MCF 10A (cell line): ENCODE measurements at regions not wholly inside any gene's neighbourhood (a gene's known extent, or its start where the extent isn't known, plus 50 kb on each side); places are given as distances from the start of the nearest gene placed in this dataset.

Experiments used
- BruUV-seq: library from RNA; stranded (reverse); fragments of 400-500 nt; replicated peaks from 2 replicates; lab custom pipeline; 2021; lab: Mats Ljungman, UMichigan
- CTCF ChIA-PET: fragments of 300-600 bp; sonication (Branson Sonifier 250); formaldehyde crosslinking; extraction: SDS; loops from one replicate; lab custom pipeline; 2021; ENCODE audit warnings: antibody characterized with exemption, inconsistent platforms; lab: Yijun Ruan, JAX
- POLR2A ChIA-PET: fragments of 300-600, 350-650 bp; sonication (Branson Sonifier 250); formaldehyde crosslinking; extraction: SDS; loops from one replicate; lab custom pipeline; 2020; ENCODE audit warnings: antibody characterized with exemption, inconsistent platforms; lab: Yijun Ruan, JAX
- DNase-seq: peaks from one replicate; pipeline ENCODE4 v3.0.0-alpha.2; 2018; ENCODE audit not compliant: unreplicated experiment
- H3K27ac Mint-ChIP-seq: one replicate; pipeline ENCODE4 v1.8.0; 2022; ENCODE audit warnings: mild to moderate bottlenecking, low read depth, mixed read lengths; ENCODE audit not compliant: unreplicated experiment
- H3K27me3 Mint-ChIP-seq: one replicate; pipeline ENCODE4 v1.8.0; 2022; ENCODE audit warnings: mixed read lengths; ENCODE audit not compliant: insufficient read depth, unreplicated experiment
- H3K36me3 Mint-ChIP-seq: one replicate; pipeline ENCODE4 v1.8.0; 2022; ENCODE audit warnings: mild to moderate bottlenecking, moderate library complexity, mixed read lengths; ENCODE audit not compliant: insufficient read depth, unreplicated experiment
- H3K4me1 Mint-ChIP-seq: one replicate; pipeline ENCODE4 v1.8.0; 2022; ENCODE audit warnings: mixed read lengths; ENCODE audit not compliant: insufficient read depth, unreplicated experiment
- H3K4me3 Mint-ChIP-seq: one replicate; pipeline ENCODE4 v1.8.0; 2022; ENCODE audit warnings: mild to moderate bottlenecking, moderate library complexity, mixed read lengths; ENCODE audit not compliant: unreplicated experiment
- H3K9me3 Mint-ChIP-seq: one replicate; pipeline ENCODE4 v1.8.0; 2022; ENCODE audit warnings: mixed read lengths; ENCODE audit not compliant: unreplicated experiment
- intact Hi-C: fragments of 100-400 bp; cut with micrococcal nuclease; formaldehyde crosslinking; loops from 2 replicates; pipeline ENCODE4 v1.14.1; 2022
- TF ChIP-seq, protein P1 (sequence below): fragments of 200-600 bp; IDR thresholded peaks from one replicate; pipeline ENCODE4 v1.8.0; 2022; ENCODE audit warnings: antibody characterized with exemption, mild to moderate bottlenecking; ENCODE audit not compliant: unreplicated experiment

DNA sequence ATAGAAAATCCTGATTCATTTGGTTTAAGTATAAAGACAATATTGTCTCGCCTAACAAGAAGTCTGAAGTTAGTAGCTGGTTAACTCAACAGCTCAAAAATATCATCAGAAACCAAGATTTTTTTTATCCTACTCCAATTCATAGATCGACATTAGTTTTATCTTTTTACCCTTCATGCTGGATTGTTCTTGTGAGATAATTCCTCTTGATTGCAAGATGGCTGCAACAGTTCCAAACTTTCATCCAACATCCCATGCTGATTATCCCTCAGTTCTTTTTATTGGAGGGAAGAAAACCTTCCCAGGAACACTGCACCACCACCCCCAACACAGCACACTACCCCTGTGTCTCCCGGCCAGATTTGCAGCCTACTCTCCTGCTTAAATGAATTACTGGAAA, 370.2 kb upstream of the RAB6C start:
- no peaks in the 10 kb centered on the region for H3K4me1 Mint-ChIP-seq
- intact Hi-C loops = no loop called here
- ChIA-PET POLR2A (interaction anchor here (1.2 kb wide), 1 partner anchor 36 kb away, joined by 3 read pairs; no protein-coding TSS in a partner anchor), CTCF (interaction anchor here (0.7 to 1.1 kb wide), 2 partner anchors 242 to 299 kb away, joined by 4 read pairs; no protein-coding TSS in a partner anchor)
- DNase-seq = no peak
- peaks cover 39% of the 10 kb centered on the region for H3K9me3 Mint-ChIP-seq
- peaks cover 6% of the 10 kb centered on the region for H3K36me3 Mint-ChIP-seq
- no peak overlapping the region for H3K27ac Mint-ChIP-seq
- TF ChIP-seq, protein P1, sequence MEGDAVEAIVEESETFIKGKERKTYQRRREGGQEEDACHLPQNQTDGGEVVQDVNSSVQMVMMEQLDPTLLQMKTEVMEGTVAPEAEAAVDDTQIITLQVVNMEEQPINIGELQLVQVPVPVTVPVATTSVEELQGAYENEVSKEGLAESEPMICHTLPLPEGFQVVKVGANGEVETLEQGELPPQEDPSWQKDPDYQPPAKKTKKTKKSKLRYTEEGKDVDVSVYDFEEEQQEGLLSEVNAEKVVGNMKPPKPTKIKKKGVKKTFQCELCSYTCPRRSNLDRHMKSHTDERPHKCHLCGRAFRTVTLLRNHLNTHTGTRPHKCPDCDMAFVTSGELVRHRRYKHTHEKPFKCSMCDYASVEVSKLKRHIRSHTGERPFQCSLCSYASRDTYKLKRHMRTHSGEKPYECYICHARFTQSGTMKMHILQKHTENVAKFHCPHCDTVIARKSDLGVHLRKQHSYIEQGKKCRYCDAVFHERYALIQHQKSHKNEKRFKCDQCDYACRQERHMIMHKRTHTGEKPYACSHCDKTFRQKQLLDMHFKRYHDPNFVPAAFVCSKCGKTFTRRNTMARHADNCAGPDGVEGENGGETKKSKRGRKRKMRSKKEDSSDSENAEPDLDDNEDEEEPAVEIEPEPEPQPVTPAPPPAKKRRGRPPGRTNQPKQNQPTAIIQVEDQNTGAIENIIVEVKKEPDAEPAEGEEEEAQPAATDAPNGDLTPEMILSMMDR = no peak
- BruUV-seq = no TSS peak
- no peaks in the 10 kb centered on the region for H3K27me3 Mint-ChIP-seq
- no peak overlapping the region for H3K4me3 Mint-ChIP-seq

DNA sequence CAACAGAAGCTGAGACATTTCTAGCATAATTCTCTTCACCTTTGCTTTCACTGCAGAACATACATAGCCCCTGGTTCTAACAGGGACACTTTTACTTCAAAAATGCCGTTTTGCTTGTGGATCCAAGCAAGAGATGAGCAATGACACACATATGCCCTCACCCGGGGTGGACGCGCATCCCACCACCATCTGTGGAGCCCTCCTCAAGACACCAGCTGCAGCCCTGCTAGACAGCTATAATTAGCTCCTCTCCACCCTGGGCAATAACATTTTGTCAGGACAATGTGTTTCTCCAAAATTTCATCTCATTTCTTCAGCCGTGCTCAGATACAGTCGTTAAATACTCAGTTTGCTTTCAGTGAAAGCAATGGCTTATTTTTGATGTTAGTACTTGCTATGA, 368.7 kb upstream of the RAB6C start:
- intact Hi-C loops = no loop called here
- H3K4me1 Mint-ChIP-seq = no peaks in the 10 kb centered on the region
- TF ChIP-seq, protein P1 = no peak
- DNase-seq = no peak
- CTCF ChIA-PET = no interaction called here
- peaks cover 46% of the 10 kb centered on the region for H3K9me3 Mint-ChIP-seq
- H3K36me3 Mint-ChIP-seq = peaks cover 6% of the 10 kb centered on the region
- no peak overlapping the region for H3K4me3 Mint-ChIP-seq
- no peaks in the 10 kb centered on the region for H3K27me3 Mint-ChIP-seq
- no TSS peak for BruUV-seq
- POLR2A ChIA-PET = no interaction called here
- H3K27ac Mint-ChIP-seq = no peak overlapping the region

DNA sequence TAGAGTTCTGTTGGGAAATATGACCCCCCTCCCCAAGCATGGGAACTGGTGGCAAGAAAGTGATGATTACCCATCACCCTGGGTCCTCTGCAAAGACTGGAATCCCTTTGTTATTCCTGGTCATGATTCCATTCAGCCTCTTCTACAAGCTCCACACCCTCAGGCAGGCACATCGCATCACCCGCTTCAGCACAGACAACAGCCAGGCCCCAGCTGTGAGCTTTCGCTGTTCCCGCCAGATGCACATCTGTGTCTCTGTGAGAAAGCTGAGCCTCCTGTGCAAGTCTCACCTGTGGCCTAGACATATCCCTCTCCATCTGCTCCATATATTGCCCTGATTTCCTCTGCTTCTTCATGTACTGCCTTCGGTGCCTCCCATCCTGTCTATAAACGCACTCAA, 368.0 kb upstream of the RAB6C start:
- Mint-ChIP-seq H3K4me3 (no peak overlapping the region), H3K27me3 (no peaks in the 10 kb centered on the region), H3K27ac (no peak overlapping the region), H3K36me3 (peaks cover 6% of the 10 kb centered on the region), H3K9me3 (peaks cover 39% of the 10 kb centered on the region), H3K4me1 (no peaks in the 10 kb centered on the region)
- no peak for DNase-seq
- POLR2A ChIA-PET = no interaction called here
- BruUV-seq = no TSS peak
- TF ChIP-seq, protein P1 = no peak
- intact Hi-C loops = no loop called here
- CTCF ChIA-PET = no interaction called here

DNA sequence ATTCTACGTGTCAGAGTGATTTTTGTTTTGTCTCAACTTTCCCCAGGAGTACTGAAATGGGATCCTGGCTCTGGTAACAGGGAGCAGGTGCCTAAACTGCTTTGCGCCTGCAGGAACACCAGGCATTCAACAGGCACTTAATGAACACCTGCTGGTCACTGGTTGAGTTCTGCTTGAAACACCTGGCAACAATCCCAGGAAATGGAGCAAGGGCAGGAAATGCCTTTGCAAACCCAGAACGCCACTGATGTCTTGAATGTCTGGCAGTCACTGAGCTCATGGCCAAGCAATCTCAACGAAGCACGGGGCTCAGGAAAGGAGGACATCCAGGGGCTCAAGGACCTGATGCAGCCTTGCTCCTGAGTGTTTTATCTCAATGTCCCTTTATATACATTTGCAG, 360.0 kb upstream of the RAB6C start:
- Mint-ChIP-seq H3K27me3 (no peaks in the 10 kb centered on the region), H3K27ac (no peak overlapping the region), H3K36me3 (no peaks in the 10 kb centered on the region), H3K4me1 (no peaks in the 10 kb centered on the region), H3K9me3 (peaks cover 27% of the 10 kb centered on the region), H3K4me3 (no peak overlapping the region)
- no TSS peak for BruUV-seq
- ChIA-PET POLR2A (no interaction called here), CTCF (interaction anchor here (0.6 kb wide), 1 partner anchor 91 kb away, joined by 4 read pairs; no protein-coding TSS in a partner anchor)
- TF ChIP-seq, protein P1 = no peak
- peak; percentile 34 for DNase-seq
- intact Hi-C loops = no loop called here
